GM21786 (cell line): ENCODE measurements at regions not wholly inside any gene's neighbourhood (a gene's known extent, or its start where the extent isn't known, plus 50 kb on each side); places are given as distances from the start of the nearest gene placed in this dataset.

Source experiments
- ATAC-seq: cut with Tn5 transposase; IDR thresholded peaks from one replicate; pipeline ENCODE4 v1.9.1; 2021; ENCODE audit not compliant: unreplicated experiment

DNA sequence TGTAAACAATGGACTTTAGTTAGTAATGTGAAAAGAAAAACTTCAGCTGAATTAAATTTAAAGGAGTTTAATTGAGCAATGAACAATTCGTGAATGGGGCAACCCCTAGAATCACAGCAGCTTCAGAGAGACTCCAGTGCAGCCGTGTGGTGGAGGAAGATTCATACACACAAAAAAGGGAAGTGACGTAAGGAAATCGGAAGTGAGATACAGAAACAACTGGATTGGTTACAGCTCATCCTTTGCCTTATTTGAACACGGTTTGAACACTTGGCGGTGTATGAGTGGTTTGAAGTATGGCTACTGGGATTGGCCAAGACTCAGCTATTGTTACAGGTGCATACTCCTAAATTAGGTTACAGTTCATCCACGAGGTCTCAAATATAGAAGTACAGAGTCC lies 460.4 kb upstream of the ASIC2 start:
- no peak for ATAC-seq

DNA sequence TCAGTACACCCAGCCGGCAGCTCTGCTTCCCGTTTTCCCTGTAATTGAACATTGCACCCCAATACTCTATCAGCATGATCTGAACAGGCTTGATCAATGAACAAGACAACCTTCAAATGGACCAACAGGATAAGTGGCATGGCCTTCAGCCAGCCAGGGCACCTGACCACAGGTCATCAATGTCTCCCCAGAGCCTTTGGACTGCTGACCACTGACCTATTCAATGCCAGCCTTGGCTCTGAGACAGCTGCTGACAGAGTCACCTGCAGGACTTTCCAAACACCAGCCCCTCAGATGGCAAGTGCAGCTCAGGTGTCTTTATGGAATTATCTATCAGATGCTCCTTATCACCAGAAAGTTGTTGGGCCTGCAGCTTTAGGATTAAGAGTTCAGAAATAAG lies 462.9 kb upstream of the ASIC2 start:
- no peak for ATAC-seq

DNA sequence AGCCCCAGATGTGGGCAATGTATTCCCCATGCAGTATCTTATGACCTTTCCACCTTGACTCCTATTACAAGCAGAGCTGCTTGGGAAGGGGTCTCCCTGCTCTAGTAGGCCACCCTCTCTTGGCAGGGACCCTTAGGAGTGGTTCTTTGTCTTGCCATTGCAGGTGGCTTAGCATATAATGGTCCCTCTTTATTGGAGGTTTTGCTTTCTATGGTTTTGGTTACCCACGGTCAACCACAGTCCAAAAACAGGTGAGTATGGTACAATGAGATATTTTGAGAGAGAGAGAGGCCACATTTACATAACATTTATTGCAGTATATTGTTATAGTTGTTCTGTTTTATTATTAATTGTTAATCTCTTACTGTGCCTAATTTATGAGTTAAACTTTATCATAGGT lies 472.8 kb upstream of the ASIC2 start:
- ATAC-seq = no peak

- no peak for ATAC-seq
These were observed 473.6 kb upstream of the ASIC2 start for GRCh38 chr17:33766721-33767120.

DNA sequence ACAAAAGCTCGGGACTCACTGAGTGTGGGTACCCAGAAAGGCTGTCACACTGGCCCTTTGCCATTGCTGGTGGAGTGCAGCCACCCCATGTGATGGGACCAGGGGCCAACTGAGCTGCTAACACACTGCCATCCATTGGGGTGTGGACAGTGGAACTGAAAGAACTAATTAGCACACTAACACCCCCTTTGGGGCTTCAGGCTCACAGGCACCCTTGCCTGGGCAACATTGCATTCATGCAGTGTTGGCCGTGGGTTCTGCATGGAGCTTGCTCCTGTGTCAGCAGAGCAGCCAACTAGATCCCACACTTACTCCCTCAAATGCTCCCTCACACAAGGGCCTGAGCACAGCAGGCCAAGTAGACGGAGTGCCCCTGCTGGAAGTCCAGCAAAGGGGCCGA lies 476.0 kb upstream of the ASIC2 start:
- ATAC-seq = no peak

- ATAC-seq = no peak
These were observed 478.8 kb upstream of the CCL2 start for GRCh38 chr17:33776304-33776703.

- no peak for ATAC-seq
These were observed 478.2 kb upstream of the CCL2 start for GRCh38 chr17:33776903-33777302.

GRCh38 chr17:33777674-33778073 lies 477.4 kb upstream of the CCL2 start:
- ATAC-seq = no peak

- ATAC-seq = no peak
These were observed 476.4 kb upstream of the CCL2 start for GRCh38 chr17:33778505-33779233.

DNA sequence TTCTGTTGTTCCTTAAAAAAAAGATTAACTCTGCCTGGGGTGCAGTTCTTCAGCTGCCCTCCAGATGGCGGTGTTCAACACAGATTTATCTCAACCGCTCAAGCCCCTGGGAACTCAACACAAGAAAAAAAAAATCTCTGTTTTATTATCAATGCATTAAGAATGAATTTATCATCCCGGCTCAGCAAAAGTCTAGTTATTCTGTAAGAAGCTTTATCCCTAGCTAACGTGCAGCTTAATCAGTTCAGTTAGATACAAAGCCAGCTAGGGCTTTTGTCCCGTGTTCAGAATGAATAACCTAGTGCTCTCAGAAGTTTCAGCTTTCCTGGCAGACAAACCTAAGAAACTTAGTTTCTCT lies 475.9 kb upstream of the CCL2 start:
- no peak for ATAC-seq

DNA sequence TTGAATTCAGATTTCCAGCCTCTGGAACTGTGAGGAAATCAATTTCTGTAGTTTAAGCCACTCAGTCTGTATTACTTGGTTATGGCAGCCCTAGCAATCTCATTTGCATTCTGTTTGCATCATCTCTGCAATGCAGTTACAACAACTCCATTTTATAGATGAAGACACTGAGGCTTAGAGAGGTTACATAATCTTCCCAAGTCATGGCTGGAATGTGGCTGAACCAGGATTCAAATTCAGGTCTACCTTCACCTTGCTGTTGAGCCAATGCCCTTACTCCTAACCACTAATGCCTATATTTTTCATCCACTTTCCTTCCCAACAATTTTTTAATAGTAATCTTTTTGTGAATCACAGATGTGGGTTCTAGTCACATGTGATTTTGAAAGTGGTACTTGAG lies 469.8 kb upstream of the CCL2 start:
- ATAC-seq = no peak

DNA sequence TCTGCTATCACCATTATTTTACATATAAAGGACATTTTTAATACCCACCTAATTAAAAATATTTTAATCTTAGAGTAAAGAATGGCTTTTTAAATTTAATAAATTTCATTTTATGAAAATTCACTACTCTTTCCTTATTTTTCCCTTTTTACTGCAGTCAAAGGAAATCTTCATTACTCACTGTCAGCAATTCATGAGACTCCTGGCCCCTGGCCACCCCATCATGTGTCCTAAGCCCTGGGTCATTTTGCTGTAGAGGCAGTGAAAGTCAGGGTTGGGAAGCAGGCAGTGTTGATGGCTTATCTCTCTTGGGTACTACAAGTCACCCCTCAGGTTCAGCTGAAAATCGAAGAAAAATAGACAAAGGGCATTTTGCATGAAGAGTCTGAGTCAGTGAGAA lies 468.6 kb upstream of the CCL2 start:
- no peak for ATAC-seq

GRCh38 chr17:33789658-33790057 lies 465.4 kb upstream of the CCL2 start:
- no peak for ATAC-seq

- no peak for ATAC-seq
These were observed 457.9 kb upstream of the CCL2 start for GRCh38 chr17:33797181-33797580.

GRCh38 chr17:33798308-33798707 lies 456.8 kb upstream of the CCL2 start:
- ATAC-seq = no peak

GRCh38 chr17:33802349-33803198 lies 452.5 kb upstream of the CCL2 start:
- ATAC-seq = no peak

DNA sequence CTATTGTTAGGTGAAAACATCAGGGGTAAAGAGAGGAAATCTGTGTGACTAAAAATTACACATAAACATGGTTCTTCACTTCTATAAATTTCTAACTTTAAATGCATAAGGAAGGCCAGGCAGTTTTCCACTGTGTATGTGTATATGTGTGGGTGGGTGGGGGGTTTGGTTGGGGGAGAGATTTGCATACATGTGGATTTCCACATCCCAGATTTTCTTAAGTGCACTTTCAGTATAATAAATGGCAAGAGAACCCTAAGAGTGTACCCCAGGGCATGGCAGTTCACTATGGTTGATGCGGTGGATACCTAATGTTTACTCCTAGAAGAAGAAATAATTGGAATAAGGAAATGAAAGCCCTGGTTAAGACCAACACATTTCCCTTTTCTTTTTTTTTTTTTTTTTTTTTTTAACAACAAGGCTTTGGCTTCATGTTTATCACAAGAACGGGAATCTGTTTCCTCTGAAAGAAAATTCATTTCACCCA lies 451.8 kb upstream of the CCL2 start:
- no peak for ATAC-seq

- ATAC-seq = no peak
These were observed 451.4 kb upstream of the CCL2 start for GRCh38 chr17:33803686-33804085.

GRCh38 chr17:33804401-33804800 lies 450.7 kb upstream of the CCL2 start:
- no peak for ATAC-seq

DNA sequence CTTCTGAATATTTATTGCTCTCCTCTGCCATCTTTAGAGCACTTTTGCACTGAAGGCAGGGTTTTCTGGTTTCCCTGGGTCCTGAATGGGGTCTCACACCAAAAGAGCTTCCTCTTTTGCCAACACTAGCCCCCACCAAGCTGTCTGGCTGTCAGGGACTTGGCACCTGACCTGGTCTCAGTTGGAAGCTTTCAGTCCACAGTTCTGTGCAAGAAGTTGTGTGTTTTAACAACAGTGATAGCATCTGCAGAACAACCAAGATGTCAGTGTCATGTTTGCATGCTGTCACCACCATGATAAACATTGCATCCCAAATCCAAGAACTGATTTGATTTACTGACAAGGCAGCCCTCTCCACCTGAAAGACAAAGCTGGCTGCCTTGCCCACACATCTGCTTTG lies 448.5 kb upstream of the CCL2 start:
- ATAC-seq = no peak

DNA sequence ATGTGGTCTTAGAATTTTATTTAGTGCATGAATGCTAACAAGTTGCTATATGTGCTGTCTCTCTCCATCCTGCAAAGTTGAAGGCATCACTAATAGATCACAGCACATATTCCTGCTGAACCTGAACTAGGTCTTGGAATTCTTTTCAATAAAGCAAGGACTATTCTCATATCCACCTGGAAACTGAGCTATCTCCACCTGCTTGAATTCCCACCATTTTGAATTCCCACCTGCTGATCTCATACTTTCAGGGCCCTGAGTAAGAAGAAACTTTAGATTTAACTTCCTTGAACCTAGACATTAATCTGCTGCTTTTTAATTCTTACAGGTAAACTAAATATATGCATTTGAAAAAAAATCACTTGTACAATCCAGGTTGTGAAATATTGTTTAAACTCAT lies 445.3 kb upstream of the CCL2 start:
- ATAC-seq = no peak

- no peak for ATAC-seq
These were observed 443.9 kb upstream of the CCL2 start for GRCh38 chr17:33811004-33811760.
